ENCODE measurements at regions not wholly inside any gene's neighbourhood (a gene's known extent, or its start where the extent isn't known, plus 50 kb on each side); places are given as distances from the start of the nearest gene placed in this dataset.

DNA sequence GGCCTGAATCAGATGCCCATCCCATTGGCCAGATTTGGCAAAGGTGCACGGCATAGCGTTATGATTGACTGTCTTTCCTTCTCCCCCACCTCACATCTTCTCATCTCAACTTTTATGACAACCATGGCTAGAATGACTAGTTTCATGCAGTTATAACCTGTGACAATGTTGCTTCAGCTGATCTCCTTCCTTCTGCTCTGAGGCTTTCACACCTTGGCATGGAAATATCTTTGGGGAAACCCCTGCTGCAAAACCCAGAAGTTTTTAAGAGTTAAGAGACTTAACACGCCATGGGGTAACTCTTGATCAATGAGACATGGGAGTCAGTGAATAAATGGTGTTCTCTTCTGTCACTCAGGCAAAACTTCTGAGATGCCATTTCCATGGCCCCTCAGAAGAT lies 290.7 kb upstream of the MDFIC2 start:
- TF ChIP-seq ZNF138 (CRISPR knock-in tag; conservative IDR thresholded peaks at IDR 0.05) (no peak), CBFB (CRISPR knock-in tag; IDR thresholded peaks at IDR 0.05; ENCODE audit: low read depth) (no peak), IRF2 (CRISPR knock-in tag; IDR thresholded peaks at IDR 0.05; ENCODE audit: borderline replicate concordance, low read depth) (no peak), TEAD1 (CRISPR knock-in tag; IDR thresholded peaks at IDR 0.05) (no peak), ZNF232 (CRISPR knock-in tag; IDR thresholded peaks at IDR 0.05) (no peak), SMAD4 (CRISPR knock-in tag; IDR thresholded peaks at IDR 0.05) (no peak), ETV6 (CRISPR knock-in tag; IDR thresholded peaks at IDR 0.05) (no peak)
- TF ChIP-seq, protein P1, sequence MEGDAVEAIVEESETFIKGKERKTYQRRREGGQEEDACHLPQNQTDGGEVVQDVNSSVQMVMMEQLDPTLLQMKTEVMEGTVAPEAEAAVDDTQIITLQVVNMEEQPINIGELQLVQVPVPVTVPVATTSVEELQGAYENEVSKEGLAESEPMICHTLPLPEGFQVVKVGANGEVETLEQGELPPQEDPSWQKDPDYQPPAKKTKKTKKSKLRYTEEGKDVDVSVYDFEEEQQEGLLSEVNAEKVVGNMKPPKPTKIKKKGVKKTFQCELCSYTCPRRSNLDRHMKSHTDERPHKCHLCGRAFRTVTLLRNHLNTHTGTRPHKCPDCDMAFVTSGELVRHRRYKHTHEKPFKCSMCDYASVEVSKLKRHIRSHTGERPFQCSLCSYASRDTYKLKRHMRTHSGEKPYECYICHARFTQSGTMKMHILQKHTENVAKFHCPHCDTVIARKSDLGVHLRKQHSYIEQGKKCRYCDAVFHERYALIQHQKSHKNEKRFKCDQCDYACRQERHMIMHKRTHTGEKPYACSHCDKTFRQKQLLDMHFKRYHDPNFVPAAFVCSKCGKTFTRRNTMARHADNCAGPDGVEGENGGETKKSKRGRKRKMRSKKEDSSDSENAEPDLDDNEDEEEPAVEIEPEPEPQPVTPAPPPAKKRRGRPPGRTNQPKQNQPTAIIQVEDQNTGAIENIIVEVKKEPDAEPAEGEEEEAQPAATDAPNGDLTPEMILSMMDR (IDR thresholded peaks at IDR 0.05) = no peak

Data from WTC11 (cell line).